CD8-positive, alpha-beta memory T cell (primary cell): ENCODE measurements at regions not wholly inside any gene's neighbourhood (a gene's known extent, or its start where the extent isn't known, plus 50 kb on each side); places are given as distances from the start of the nearest gene placed in this dataset.
"Not testable (repeated sequence)": the region's sequence is repeated elsewhere in the genome, so short reads cannot be mapped to it uniquely, and the experiment has no call there.

Source experiments
- CTCF ChIA-PET: fragments of 350-600 bp; sonication (Branson Sonifier 250); formaldehyde crosslinking; loops from one replicate; lab custom pipeline; 2021; ENCODE audit warnings: antibody characterized with exemption; lab: Charles Lee
- POLR2A ChIA-PET: fragments of 350-600 bp; sonication (Branson Sonifier 250); formaldehyde crosslinking; loops from one replicate; lab custom pipeline; 2021; ENCODE audit warnings: antibody characterized with exemption; lab: Charles Lee
- DNase-seq, 5 donors: peaks; one replicate each; pipeline versions ENCODE4 v3.0.0 to v3.0.0-alpha.2; 2020 to 2022; ENCODE audit warnings: mixed read lengths in 1 of 5
- H3K27ac ChIP-seq: one replicate; pipeline ENCODE4 v1.7.0; 2013; ENCODE audit warnings: low read depth, mild to moderate bottlenecking, low read length, moderate library complexity
- H3K27me3 ChIP-seq: 2 replicates; pipeline ENCODE4 v1.7.0; 2013; ENCODE audit warnings: low read length, mild to moderate bottlenecking; ENCODE audit not compliant: insufficient read depth, poor library complexity, severe bottlenecking
- H3K36me3 ChIP-seq: 2 replicates; pipeline ENCODE4 v1.7.0; 2013; ENCODE audit warnings: mild to moderate bottlenecking, low read length, moderate library complexity; ENCODE audit not compliant: insufficient read depth
- H3K4me1 ChIP-seq: 2 replicates; pipeline ENCODE4 v1.7.0; 2013; ENCODE audit warnings: mild to moderate bottlenecking, low read length, moderate library complexity; ENCODE audit not compliant: insufficient read depth
- H3K4me3 ChIP-seq: 2 replicates; pipeline ENCODE4 v1.7.0; 2013; ENCODE audit warnings: mild to moderate bottlenecking, low read length
- H3K9me3 ChIP-seq: 2 replicates; pipeline ENCODE4 v1.7.0; 2013; ENCODE audit warnings: mild to moderate bottlenecking, low read length
- H3K27ac Mint-ChIP-seq, 8 donors: one replicate each; pipeline ENCODE4 v1.8.0; 2020 to 2021; ENCODE audit warnings: mixed read lengths in 8 of 8, mild to moderate bottlenecking in 6 of 8, inconsistent platforms in 3 of 8, moderate library complexity in 3 of 8
- H3K27me3 Mint-ChIP-seq, 2 donors: one replicate each; pipeline ENCODE4 v1.8.0; 2020 to 2021; ENCODE audit warnings: mixed read lengths in 2 of 2, mild to moderate bottlenecking in 1 of 2, moderate library complexity in 1 of 2
- H3K36me3 Mint-ChIP-seq, 3 donors: one replicate each; pipeline ENCODE4 v1.8.0; 2020 to 2021; ENCODE audit warnings: mixed read lengths in 3 of 3, inconsistent platforms in 1 of 3, mild to moderate bottlenecking in 1 of 3
- H3K4me1 Mint-ChIP-seq, 3 donors: one replicate each; pipeline ENCODE4 v1.8.0; 2020 to 2021; ENCODE audit warnings: mixed read lengths in 3 of 3, inconsistent platforms in 1 of 3, mild to moderate bottlenecking in 1 of 3
- H3K4me3 Mint-ChIP-seq, 7 donors: one replicate each; pipeline ENCODE4 v1.8.0; 2020 to 2021; ENCODE audit warnings: mixed read lengths in 7 of 7, mild to moderate bottlenecking in 6 of 7, moderate library complexity in 4 of 7, inconsistent platforms in 2 of 7
- H3K9me3 Mint-ChIP-seq, 5 donors: one replicate each; pipeline ENCODE4 v1.8.0; 2020 to 2022; ENCODE audit warnings: mixed read lengths in 5 of 5, mild to moderate bottlenecking in 3 of 5, moderate library complexity in 2 of 5, inconsistent platforms in 1 of 5

DNA sequence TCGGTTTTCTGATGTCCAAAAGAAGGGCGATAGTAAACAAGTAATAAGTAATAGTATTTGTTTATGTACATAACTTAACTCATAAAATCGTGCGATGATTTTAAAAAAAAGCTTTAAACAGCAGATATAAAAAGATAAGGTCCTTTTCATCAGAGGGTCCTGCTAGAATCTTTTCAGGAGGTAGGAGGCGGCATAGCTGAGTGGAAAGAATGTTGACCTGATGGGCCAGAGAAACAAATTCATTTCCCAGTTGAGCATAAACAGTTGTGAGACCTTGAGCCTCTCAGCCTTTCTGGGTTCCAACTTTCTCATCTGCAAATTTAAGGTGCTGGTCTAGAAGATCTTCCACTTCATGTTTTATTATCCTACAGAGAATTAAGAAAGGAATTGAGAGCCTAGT is 173.5 kb downstream of the LACC1 start:
- Histone ChIP-seq H3K9me3 (no peaks in the 10 kb centered on the region), H3K4me1 (no peaks in the 10 kb centered on the region), H3K4me3 (no peak overlapping the region), H3K27me3 (no peaks in the 10 kb centered on the region), H3K36me3 (no peaks in the 10 kb centered on the region), H3K27ac (no peak overlapping the region)
- peaks cover 6% of the 10 kb centered on the region in 3 donors for H3K4me1 Mint-ChIP-seq
- ChIA-PET CTCF (interaction anchor here (1.6 kb wide), 1 partner anchor 386 kb away, joined by 3 read pairs; no protein-coding TSS in a partner anchor), POLR2A (no interaction called here)
- H3K27me3 Mint-ChIP-seq = peaks cover 16 to 51% of the 10 kb centered on the region in 2 donors
- no peaks in the 10 kb centered on the region for H3K36me3 Mint-ChIP-seq
- DNase-seq = no peak
- H3K27ac Mint-ChIP-seq = no peak overlapping the region
- H3K4me3 Mint-ChIP-seq = no peak overlapping the region
- no peaks in the 10 kb centered on the region for H3K9me3 Mint-ChIP-seq

DNA sequence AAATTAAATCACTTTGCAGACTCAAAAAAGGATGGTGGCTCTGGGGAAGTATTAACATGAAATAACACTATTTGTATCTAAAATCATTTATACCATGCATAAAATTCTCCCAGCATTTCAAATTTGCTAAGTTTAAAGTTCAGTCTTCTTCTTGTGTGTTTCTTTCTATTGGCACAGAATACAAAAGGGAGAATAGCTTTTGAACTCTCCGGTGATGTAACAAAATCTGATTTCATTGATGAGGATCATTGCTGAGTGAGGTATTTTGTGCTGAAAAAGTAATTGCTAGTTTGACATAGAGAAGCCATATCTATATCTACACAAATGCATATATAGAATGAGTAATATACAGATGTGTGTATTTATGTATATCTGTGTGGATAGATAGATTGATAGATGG is 174.8 kb downstream of the LACC1 start:
- ChIA-PET POLR2A (no interaction called here), CTCF (no interaction called here)
- no peak for DNase-seq
- Mint-ChIP-seq H3K4me1 (peaks cover 6% of the 10 kb centered on the region in 3 donors), H3K4me3 (no peak overlapping the region), H3K9me3 (no peaks in the 10 kb centered on the region), H3K27ac (no peak overlapping the region), H3K27me3 (peaks cover 16 to 52% of the 10 kb centered on the region in 2 donors), H3K36me3 (no peaks in the 10 kb centered on the region)
- no peaks in the 10 kb centered on the region for H3K27me3 ChIP-seq
- no peak overlapping the region for H3K27ac ChIP-seq
- H3K4me1 ChIP-seq = no peaks in the 10 kb centered on the region
- H3K9me3 ChIP-seq = no peaks in the 10 kb centered on the region
- H3K36me3 ChIP-seq = no peaks in the 10 kb centered on the region
- H3K4me3 ChIP-seq = no peak overlapping the region

DNA sequence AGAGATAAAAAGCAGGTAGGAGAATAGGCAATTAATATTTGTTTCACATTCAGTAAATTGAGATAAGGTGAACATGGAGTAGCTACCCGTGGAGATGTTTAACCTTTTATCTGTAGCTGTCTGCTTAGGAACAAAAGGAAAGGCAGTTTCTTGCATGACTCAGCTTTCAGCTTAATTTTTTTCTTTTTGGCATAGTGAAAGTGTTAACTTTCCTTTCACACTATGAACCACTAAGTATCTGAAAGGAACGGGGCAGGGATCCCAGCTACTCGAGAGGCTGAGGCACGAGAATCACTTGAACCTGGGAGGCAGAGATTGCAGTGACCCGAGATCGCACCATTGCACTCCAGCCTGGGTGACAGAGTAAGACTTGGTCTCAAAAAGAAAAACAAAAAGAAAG is 176.0 kb downstream of the LACC1 start:
- Mint-ChIP-seq H3K27ac (peak overlapping the region in 1 of 8 donors; percentile 51), H3K27me3 (peaks cover 20 to 55% of the 10 kb centered on the region in 2 donors)
- H3K4me3 Mint-ChIP-seq, H3K4me3 ChIP-seq, H3K9me3 ChIP-seq, H3K36me3 Mint-ChIP-seq, DNase-seq, H3K4me1 Mint-ChIP-seq, H3K4me1 ChIP-seq, POLR2A ChIA-PET, CTCF ChIA-PET, H3K27me3 ChIP-seq, H3K27ac ChIP-seq, H3K9me3 Mint-ChIP-seq, H3K36me3 ChIP-seq: not testable (repeated sequence)

DNA sequence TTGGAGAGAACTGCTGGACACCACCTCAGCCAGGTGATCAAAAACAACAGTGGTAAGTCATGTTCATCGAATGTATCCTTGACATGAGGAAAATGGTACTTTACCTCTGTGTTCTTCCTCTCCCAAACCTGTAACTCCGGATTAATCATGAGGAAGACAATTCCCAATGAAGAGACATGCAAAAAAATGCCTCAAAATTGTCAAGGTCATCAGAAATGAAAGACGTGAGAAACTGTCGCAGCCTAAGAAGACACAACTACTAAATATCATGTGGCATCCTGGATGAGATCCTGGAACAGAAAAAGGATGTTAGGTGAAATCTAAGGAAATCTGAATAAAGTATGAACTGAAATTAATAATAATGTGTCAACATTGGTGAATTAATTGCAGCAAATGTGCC is 178.4 kb downstream of the LACC1 start:
- Histone ChIP-seq H3K27me3 (no peaks in the 10 kb centered on the region), H3K9me3 (no peaks in the 10 kb centered on the region), H3K36me3 (no peaks in the 10 kb centered on the region), H3K4me1 (no peaks in the 10 kb centered on the region), H3K4me3 (no peak overlapping the region), H3K27ac (no peak overlapping the region)
- DNase-seq = no peak
- Mint-ChIP-seq H3K27ac (no peak overlapping the region), H3K4me1 (peaks cover 6% of the 10 kb centered on the region in 3 donors), H3K36me3 (no peaks in the 10 kb centered on the region), H3K9me3 (no peaks in the 10 kb centered on the region), H3K4me3 (no peak overlapping the region), H3K27me3 (peaks cover 19 to 51% of the 10 kb centered on the region in 2 donors)
- ChIA-PET POLR2A (no interaction called here), CTCF (no interaction called here)

- Histone ChIP-seq H3K4me3 (no peak overlapping the region), H3K36me3 (no peaks in the 10 kb centered on the region), H3K4me1 (no peaks in the 10 kb centered on the region), H3K27ac (no peak overlapping the region), H3K9me3 (no peaks in the 10 kb centered on the region), H3K27me3 (no peaks in the 10 kb centered on the region)
- POLR2A ChIA-PET = no interaction called here
- Mint-ChIP-seq H3K27ac (no peak overlapping the region), H3K9me3 (no peaks in the 10 kb centered on the region), H3K27me3 (peaks cover 14 to 45% of the 10 kb centered on the region in 2 donors), H3K4me3 (no peak overlapping the region), H3K36me3 (no peaks in the 10 kb centered on the region), H3K4me1 (peaks cover 6% of the 10 kb centered on the region in 3 donors)
- no peak for DNase-seq
- CTCF ChIA-PET = no interaction called here
Measured at GRCh38 chr13:44058624-44059215, 179.0 kb downstream of the LACC1 start.

GRCh38 chr13:44061876-44062275 is 182.2 kb downstream of the LACC1 start:
- Mint-ChIP-seq H3K27ac (no peak overlapping the region), H3K27me3 (peaks cover 11 to 53% of the 10 kb centered on the region in 2 donors), H3K4me1 (no peaks in the 10 kb centered on the region), H3K4me3 (no peak overlapping the region), H3K36me3 (no peaks in the 10 kb centered on the region), H3K9me3 (no peaks in the 10 kb centered on the region)
- no peak for DNase-seq
- Histone ChIP-seq H3K27me3 (no peaks in the 10 kb centered on the region), H3K4me1 (no peaks in the 10 kb centered on the region), H3K36me3 (no peaks in the 10 kb centered on the region), H3K27ac (no peak overlapping the region), H3K4me3 (no peak overlapping the region), H3K9me3 (no peaks in the 10 kb centered on the region)
- CTCF ChIA-PET = interaction anchor here (0.6 kb wide), 1 partner anchor 76 kb away, joined by 3 read pairs; no protein-coding TSS in a partner anchor
- POLR2A ChIA-PET = no interaction called here

DNA sequence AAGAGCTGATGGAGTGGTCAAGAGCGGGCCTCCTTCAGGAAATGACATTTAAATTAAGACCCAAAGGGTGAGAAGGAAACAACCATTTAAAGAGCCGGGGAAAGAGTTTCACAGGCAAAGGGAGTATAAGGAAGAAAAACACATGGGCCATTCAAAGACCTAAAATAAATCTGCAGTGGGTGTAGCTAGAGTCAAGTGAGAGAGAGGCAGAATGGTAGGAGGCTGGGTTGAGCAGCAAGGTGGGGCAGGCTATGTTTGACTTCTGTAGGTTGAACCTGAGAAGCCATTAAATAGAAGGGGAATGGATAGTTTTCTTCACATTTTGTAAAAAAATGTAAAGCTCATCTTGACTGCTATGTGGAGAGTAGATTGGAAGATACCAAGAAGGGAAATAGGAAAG is 183.8 kb downstream of the LACC1 start:
- Mint-ChIP-seq H3K27ac (no peak overlapping the region), H3K36me3 (no peaks in the 10 kb centered on the region), H3K4me1 (no peaks in the 10 kb centered on the region), H3K4me3 (no peak overlapping the region), H3K9me3 (no peaks in the 10 kb centered on the region), H3K27me3 (peaks cover 9 to 50% of the 10 kb centered on the region in 2 donors)
- H3K9me3 ChIP-seq = no peaks in the 10 kb centered on the region
- ChIA-PET POLR2A (no interaction called here), CTCF (no interaction called here)
- no peaks in the 10 kb centered on the region for H3K27me3 ChIP-seq
- no peaks in the 10 kb centered on the region for H3K36me3 ChIP-seq
- no peak overlapping the region for H3K27ac ChIP-seq
- H3K4me3 ChIP-seq = no peak overlapping the region
- no peak for DNase-seq
- H3K4me1 ChIP-seq = no peaks in the 10 kb centered on the region

GRCh38 chr13:44063881-44064280 is 184.2 kb downstream of the LACC1 start:
- Histone ChIP-seq H3K27ac (no peak overlapping the region), H3K4me1 (no peaks in the 10 kb centered on the region), H3K27me3 (no peaks in the 10 kb centered on the region), H3K9me3 (no peaks in the 10 kb centered on the region), H3K36me3 (no peaks in the 10 kb centered on the region), H3K4me3 (no peak overlapping the region)
- H3K4me1 Mint-ChIP-seq = no peaks in the 10 kb centered on the region
- peaks cover 9 to 48% of the 10 kb centered on the region in 2 donors for H3K27me3 Mint-ChIP-seq
- POLR2A ChIA-PET = no interaction called here
- H3K9me3 Mint-ChIP-seq = no peaks in the 10 kb centered on the region
- CTCF ChIA-PET = no interaction called here
- H3K4me3 Mint-ChIP-seq = no peak overlapping the region
- H3K27ac Mint-ChIP-seq = no peak overlapping the region
- no peak for DNase-seq
- no peaks in the 10 kb centered on the region for H3K36me3 Mint-ChIP-seq
